CD4-positive, alpha-beta T cell (primary cell): ENCODE measurements at regions not wholly inside any gene's neighbourhood (a gene's known extent, or its start where the extent isn't known, plus 50 kb on each side); places are given as distances from the start of the nearest gene placed in this dataset.

Source experiments
- ATAC-seq: fragments of 200-7000 bp; cut with Tn5 transposase; one replicate; pipeline ENCODE4 v1.10.0; 2022; ENCODE audit warnings: mild to moderate bottlenecking; ENCODE audit not compliant: poor library complexity
- CTCF ChIA-PET: fragments of 350-600 bp; sonication (Branson Sonifier 250); formaldehyde crosslinking; loops from one replicate; lab custom pipeline; 2021; ENCODE audit warnings: antibody characterized with exemption, inconsistent platforms; lab: Charles Lee
- POLR2A ChIA-PET: fragments of 350-600 bp; sonication (Branson Sonifier 250); formaldehyde crosslinking; loops from one replicate; lab custom pipeline; 2021; ENCODE audit warnings: antibody characterized with exemption, inconsistent platforms; lab: Charles Lee
- DNase-seq, 14 experiments: peaks; one replicate each; pipeline ENCODE4 v3.0.0-alpha.2; 2013 to 2020; ENCODE audit warnings: mixed read lengths in 2 of 14
- H3K27ac ChIP-seq, 2 donors: one replicate each; pipeline versions ENCODE4 v1.5.1 to v1.7.0; 2013; ENCODE audit warnings: low read length in 2 of 2, low read depth in 1 of 2, mild to moderate bottlenecking in 1 of 2
- H3K27me3 ChIP-seq, 2 experiments: 1 replicate in 1 of 2; 2 replicates in 1 of 2; pipeline versions ENCODE4 v1.6.1 to v1.7.0; 2013; ENCODE audit warnings: low read length in 2 of 2, control low read depth in 1 of 2, mild to moderate bottlenecking in 1 of 2, moderate library complexity in 1 of 2; ENCODE audit not compliant: insufficient read depth in 2 of 2, control insufficient read depth in 1 of 2
- H3K36me3 ChIP-seq: one replicate; pipeline ENCODE4 v1.6.1; 2013; ENCODE audit warnings: low read length, control low read depth; ENCODE audit not compliant: insufficient read depth
- H3K4me1 ChIP-seq: one replicate; pipeline ENCODE4 v1.6.1; 2013; ENCODE audit warnings: low read length, control low read depth; ENCODE audit not compliant: insufficient read depth
- H3K4me3 ChIP-seq: one replicate; pipeline ENCODE4 v1.5.1; 2013; ENCODE audit warnings: mild to moderate bottlenecking, low read length, moderate library complexity
- H3K9me3 ChIP-seq, 2 experiments: 1 replicate in 1 of 2; 2 replicates in 1 of 2; pipeline versions ENCODE4 v1.6.1 to v1.7.0; 2013; ENCODE audit warnings: low read length in 2 of 2, mild to moderate bottlenecking in 2 of 2, control low read depth in 1 of 2, moderate library complexity in 1 of 2; ENCODE audit not compliant: control insufficient read depth in 1 of 2, insufficient read depth in 1 of 2
- H3K27ac Mint-ChIP-seq: one replicate; pipeline ENCODE4 v1.8.0; 2020; ENCODE audit warnings: mixed read lengths
- H3K27me3 Mint-ChIP-seq: one replicate; pipeline ENCODE4 v1.8.0; 2021; ENCODE audit warnings: mixed read lengths
- H3K36me3 Mint-ChIP-seq: one replicate; pipeline ENCODE4 v1.8.0; 2021; ENCODE audit warnings: low read depth, mixed read lengths
- H3K4me1 Mint-ChIP-seq: one replicate; pipeline ENCODE4 v1.8.0; 2021; ENCODE audit warnings: low read depth, mixed read lengths
- H3K4me3 Mint-ChIP-seq: one replicate; pipeline ENCODE4 v1.8.0; 2020; ENCODE audit warnings: mild to moderate bottlenecking, mixed read lengths
- H3K9me3 Mint-ChIP-seq: one replicate; pipeline ENCODE4 v1.8.0; 2020; ENCODE audit warnings: mixed read lengths
- intact Hi-C, 2 experiments: fragments of 100-400 bp; cut with DNase I in 1 of 2; cut with micrococcal nuclease in 1 of 2; formaldehyde crosslinking; loops; one replicate each; pipeline versions ENCODE4 v1.15.1 to v1.9.0; 2023 to 2025; cut with DNase I, micrococcal nuclease
- TF ChIP-seq, protein P1 (sequence below): fragments of 200-600 bp; IDR thresholded peaks from one replicate; pipeline ENCODE4 v1.8.0; 2022; ENCODE audit warnings: antibody characterized with exemption, mild to moderate bottlenecking

DNA sequence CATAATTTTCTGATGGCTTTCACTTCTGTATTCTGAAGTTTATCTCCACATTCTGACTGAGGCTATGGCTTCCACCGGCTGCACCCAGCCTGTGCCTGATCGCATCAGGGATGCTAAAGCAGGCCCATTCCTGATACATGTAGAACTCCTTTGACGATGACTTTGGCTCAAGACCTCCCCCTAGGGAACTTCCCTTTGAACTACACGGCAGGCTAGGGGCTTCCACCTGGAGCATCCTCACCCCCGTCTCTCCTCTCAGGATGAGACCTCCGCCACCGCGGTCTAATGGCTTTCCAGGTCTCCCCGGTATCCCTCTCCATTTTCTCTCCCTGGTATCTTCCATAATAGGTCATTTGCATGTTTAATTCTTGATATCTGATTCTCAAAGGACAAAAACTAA is 214.9 kb upstream of the CHST9 start:
- ATAC-seq, result no peak

DNA sequence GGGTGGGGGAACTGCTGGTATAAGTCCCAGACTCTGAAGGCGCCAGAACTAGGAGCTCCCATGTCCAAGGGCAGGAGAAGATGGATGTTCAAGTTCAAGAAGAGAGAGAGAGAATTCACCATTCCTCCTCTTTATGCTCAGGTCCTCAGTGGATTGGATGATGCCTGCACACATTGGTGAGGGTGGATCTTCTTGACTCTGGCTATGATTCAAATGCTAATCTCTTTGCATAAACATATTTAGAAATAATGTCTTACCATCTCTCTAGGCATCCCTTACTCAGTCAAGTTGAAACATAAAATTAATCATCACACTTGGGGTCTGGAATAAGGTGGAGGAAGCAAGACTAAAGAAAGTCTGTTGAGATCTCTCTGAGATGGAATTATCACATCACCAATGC is 210.6 kb upstream of the CHST9 start:
- Histone ChIP-seq H3K27me3 (no peaks in the 10 kb centered on the region), H3K27ac (no peak overlapping the region), H3K36me3 (no peaks in the 10 kb centered on the region), H3K4me3 (no peak overlapping the region), H3K4me1 (no peaks in the 10 kb centered on the region), H3K9me3 (peaks cover 0 to 4% of the 10 kb centered on the region in 2 experiments)
- peaks cover 5% of the 10 kb centered on the region for H3K9me3 Mint-ChIP-seq
- intact Hi-C loops, result no loop called here
- DNase-seq, result no peak
- TF ChIP-seq, protein P1, sequence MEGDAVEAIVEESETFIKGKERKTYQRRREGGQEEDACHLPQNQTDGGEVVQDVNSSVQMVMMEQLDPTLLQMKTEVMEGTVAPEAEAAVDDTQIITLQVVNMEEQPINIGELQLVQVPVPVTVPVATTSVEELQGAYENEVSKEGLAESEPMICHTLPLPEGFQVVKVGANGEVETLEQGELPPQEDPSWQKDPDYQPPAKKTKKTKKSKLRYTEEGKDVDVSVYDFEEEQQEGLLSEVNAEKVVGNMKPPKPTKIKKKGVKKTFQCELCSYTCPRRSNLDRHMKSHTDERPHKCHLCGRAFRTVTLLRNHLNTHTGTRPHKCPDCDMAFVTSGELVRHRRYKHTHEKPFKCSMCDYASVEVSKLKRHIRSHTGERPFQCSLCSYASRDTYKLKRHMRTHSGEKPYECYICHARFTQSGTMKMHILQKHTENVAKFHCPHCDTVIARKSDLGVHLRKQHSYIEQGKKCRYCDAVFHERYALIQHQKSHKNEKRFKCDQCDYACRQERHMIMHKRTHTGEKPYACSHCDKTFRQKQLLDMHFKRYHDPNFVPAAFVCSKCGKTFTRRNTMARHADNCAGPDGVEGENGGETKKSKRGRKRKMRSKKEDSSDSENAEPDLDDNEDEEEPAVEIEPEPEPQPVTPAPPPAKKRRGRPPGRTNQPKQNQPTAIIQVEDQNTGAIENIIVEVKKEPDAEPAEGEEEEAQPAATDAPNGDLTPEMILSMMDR, result no peak
- H3K27me3 Mint-ChIP-seq, result no peaks in the 10 kb centered on the region
- ChIA-PET POLR2A (no interaction called here), CTCF (no interaction called here)
- no peaks in the 10 kb centered on the region for H3K36me3 Mint-ChIP-seq
- no peak for ATAC-seq
- no peak overlapping the region for H3K27ac Mint-ChIP-seq
- H3K4me1 Mint-ChIP-seq, result no peaks in the 10 kb centered on the region
- H3K4me3 Mint-ChIP-seq, result no peak overlapping the region

More for the DNA sequence above, 214.9 kb upstream of the CHST9 start:
- Histone ChIP-seq H3K27me3 (no peaks in the 10 kb centered on the region), H3K27ac (no peak overlapping the region), H3K4me3 (no peak overlapping the region), H3K36me3 (no peaks in the 10 kb centered on the region), H3K4me1 (no peaks in the 10 kb centered on the region), H3K9me3 (peaks cover 0 to 4% of the 10 kb centered on the region in 2 experiments)
- Mint-ChIP-seq H3K36me3 (no peaks in the 10 kb centered on the region), H3K27me3 (no peaks in the 10 kb centered on the region), H3K9me3 (peaks cover 9% of the 10 kb centered on the region), H3K4me1 (no peaks in the 10 kb centered on the region), H3K27ac (no peak overlapping the region), H3K4me3 (no peak overlapping the region)
- intact Hi-C loops, result no loop called here
- ChIA-PET POLR2A (no interaction called here), CTCF (no interaction called here)
- TF ChIP-seq, protein P1, result no peak
- no peak for DNase-seq

DNA sequence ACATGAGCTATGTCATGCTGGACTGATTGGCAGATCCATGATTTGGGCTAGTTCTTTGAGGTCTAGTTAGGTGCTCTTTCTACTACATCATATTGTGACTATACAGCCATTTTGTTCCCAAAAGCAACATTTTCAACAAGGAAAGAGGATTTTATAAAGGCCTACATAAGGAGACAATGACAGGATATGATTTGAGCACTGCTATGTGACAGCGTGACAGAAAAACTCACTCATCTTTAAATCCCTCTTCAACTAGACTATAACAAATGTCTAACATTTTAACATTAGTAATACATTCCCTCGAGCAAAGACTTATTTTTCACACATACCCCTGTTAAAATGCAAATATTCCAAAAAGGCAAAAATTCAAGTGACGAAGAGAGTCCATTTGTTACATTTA is 209.6 kb upstream of the CHST9 start:
- H3K4me1 Mint-ChIP-seq, result no peaks in the 10 kb centered on the region
- TF ChIP-seq, protein P1, result no peak
- H3K27me3 Mint-ChIP-seq, result no peaks in the 10 kb centered on the region
- no peak overlapping the region for H3K27ac ChIP-seq
- CTCF ChIA-PET, result no interaction called here
- H3K4me3 ChIP-seq, result no peak overlapping the region
- POLR2A ChIA-PET, result no interaction called here
- H3K36me3 ChIP-seq, result no peaks in the 10 kb centered on the region
- H3K9me3 ChIP-seq, result no peaks in the 10 kb centered on the region
- H3K27me3 ChIP-seq, result no peaks in the 10 kb centered on the region
- no peak for DNase-seq
- no peaks in the 10 kb centered on the region for H3K36me3 Mint-ChIP-seq
- intact Hi-C loops, result no loop called here
- ATAC-seq, result no peak
- H3K4me1 ChIP-seq, result no peaks in the 10 kb centered on the region
- peaks cover 5% of the 10 kb centered on the region for H3K9me3 Mint-ChIP-seq
- no peak overlapping the region for H3K4me3 Mint-ChIP-seq
- no peak overlapping the region for H3K27ac Mint-ChIP-seq
